HL-60 (cell line): ENCODE measurements at regions not wholly inside any gene's neighbourhood (a gene's known extent, or its start where the extent isn't known, plus 50 kb on each side); places are given as distances from the start of the nearest gene placed in this dataset.

Source experiments
- DNase-seq, 2 experiments: peaks; one replicate each; pipeline ENCODE4 v3.0.0-alpha.2; 2010 to 2020; ENCODE audit warnings: low read depth in 1 of 2, low spot score in 1 of 2
- H3K27ac ChIP-seq: fragments of 250-450 bp; sonication (Bioruptor Pico); replicated peaks from 2 replicates; pipeline ENCODE4 v1.5.1; 2020; ENCODE audit warnings: mild to moderate bottlenecking, moderate library complexity
- H3K27me3 ChIP-seq: fragments of 250-450 bp; sonication (Bioruptor Pico); 2 replicates; pipeline ENCODE4 v1.5.1; 2021; ENCODE audit warnings: mild to moderate bottlenecking, moderate library complexity; ENCODE audit not compliant: insufficient read depth, poor library complexity, severe bottlenecking
- H3K4me3 ChIP-seq: replicated peaks from 2 replicates; pipeline ENCODE4 v1.5.1; 2011; ENCODE audit warnings: mild to moderate bottlenecking, control low read depth, low read length; ENCODE audit not compliant: insufficient read depth
- CTCF ChIP-seq: IDR thresholded peaks from one replicate; pipeline ENCODE4 v1.5.1; 2011; ENCODE audit warnings: low read length, control low read depth, inconsistent platforms; ENCODE audit not compliant: insufficient read depth
- GABPA ChIP-seq: IDR thresholded peaks from 2 replicates; pipeline ENCODE4 v1.6.1; 2012; ENCODE audit warnings: low read depth
- POLR2AphosphoS5 ChIP-seq: IDR thresholded peaks from 2 replicates; pipeline ENCODE4 v1.6.1; 2012; ENCODE audit warnings: low read depth
- REST ChIP-seq: IDR thresholded peaks from 2 replicates; pipeline ENCODE4 v1.6.1; 2012; ENCODE audit warnings: low read depth; ENCODE audit not compliant: insufficient replicate concordance
- SPI1 ChIP-seq: IDR thresholded peaks from 2 replicates; pipeline ENCODE4 v1.6.1; 2012; ENCODE audit warnings: low read depth, mild to moderate bottlenecking, borderline replicate concordance

GRCh38 chr9:115712981-115713380 lies 440.6 kb upstream of the PAPPA start:
- Histone ChIP-seq H3K27ac (no peak overlapping the region), H3K27me3 (no peaks in the 10 kb centered on the region), H3K4me3 (no peak overlapping the region)
- no peak for TF ChIP-seq REST
- no peak for TF ChIP-seq CTCF
- no peak for TF ChIP-seq POLR2AphosphoS5
- TF ChIP-seq SPI1: no peak
- no peak for DNase-seq

GRCh38 chr9:115715666-115716065 lies 437.9 kb upstream of the PAPPA start:
- H3K27ac ChIP-seq: no peak overlapping the region
- TF ChIP-seq GABPA (no peak), POLR2AphosphoS5 (no peak), CTCF (no peak), SPI1 (no peak), REST (no peak)
- H3K4me3 ChIP-seq: no peak overlapping the region
- H3K27me3 ChIP-seq: no peaks in the 10 kb centered on the region
- no peak for DNase-seq

- DNase-seq: no peak
Measured at GRCh38 chr9:115717298-115717697, 436.3 kb upstream of the PAPPA start.

More at GRCh38 chr9:115717298-115717697, 436.3 kb upstream of the PAPPA start:
- no peaks in the 10 kb centered on the region for H3K27me3 ChIP-seq
- TF ChIP-seq REST (no peak), GABPA (no peak), CTCF (no peak), SPI1 (no peak), POLR2AphosphoS5 (no peak)
- H3K27ac ChIP-seq: no peak overlapping the region
- H3K4me3 ChIP-seq: no peak overlapping the region
